GM19025 (cell line): ENCODE measurements at regions not wholly inside any gene's neighbourhood (a gene's known extent, or its start where the extent isn't known, plus 50 kb on each side); places are given as distances from the start of the nearest gene placed in this dataset.

Experiments used
- ATAC-seq: cut with Tn5 transposase; IDR thresholded peaks from one replicate; pipeline ENCODE4 v1.9.1; 2021; ENCODE audit warnings: mild to moderate bottlenecking, low read depth, moderate library complexity; ENCODE audit not compliant: unreplicated experiment

- no peak for ATAC-seq
Observed at GRCh38 chr7:35508623-35509400, 186.1 kb downstream of the HERPUD2 start.

- no peak for ATAC-seq
Observed at GRCh38 chr7:35505066-35505465, 189.9 kb downstream of the HERPUD2 start.

GRCh38 chr7:35504365-35504764 is 190.6 kb downstream of the HERPUD2 start:
- ATAC-seq, result no peak

- ATAC-seq, result no peak
Observed at GRCh38 chr7:35501681-35502080, 193.3 kb downstream of the HERPUD2 start.

- no peak for ATAC-seq
Observed at GRCh38 chr7:35499226-35499625, 195.7 kb downstream of the HERPUD2 start.

DNA sequence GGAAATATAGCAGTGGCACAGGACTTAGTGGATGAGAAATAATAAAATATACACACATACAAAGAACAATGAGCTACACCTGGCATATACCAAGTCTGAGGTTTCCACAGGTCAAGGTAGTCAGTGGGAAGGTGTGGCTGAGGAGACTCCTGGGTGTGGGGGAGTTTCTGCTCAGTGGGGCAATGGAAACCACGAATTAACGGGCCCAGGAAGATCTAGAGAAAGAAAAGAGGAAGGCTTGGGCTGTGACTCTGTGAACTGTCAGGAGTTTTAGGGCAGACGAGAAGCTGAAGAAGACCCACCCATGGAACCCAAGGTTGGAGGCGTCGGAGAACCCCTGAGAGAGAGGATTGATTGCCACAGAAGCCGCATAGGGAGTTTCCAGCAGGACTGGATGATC is 196.5 kb downstream of the HERPUD2 start:
- no peak for ATAC-seq

- ATAC-seq, result no peak
Observed at GRCh38 chr7:35495844-35496243, 199.1 kb downstream of the HERPUD2 start.

GRCh38 chr7:35495377-35495776 is 199.6 kb downstream of the HERPUD2 start:
- no peak for ATAC-seq

- ATAC-seq, result no peak
Observed at GRCh38 chr7:35494407-35494806, 200.5 kb downstream of the HERPUD2 start.

DNA sequence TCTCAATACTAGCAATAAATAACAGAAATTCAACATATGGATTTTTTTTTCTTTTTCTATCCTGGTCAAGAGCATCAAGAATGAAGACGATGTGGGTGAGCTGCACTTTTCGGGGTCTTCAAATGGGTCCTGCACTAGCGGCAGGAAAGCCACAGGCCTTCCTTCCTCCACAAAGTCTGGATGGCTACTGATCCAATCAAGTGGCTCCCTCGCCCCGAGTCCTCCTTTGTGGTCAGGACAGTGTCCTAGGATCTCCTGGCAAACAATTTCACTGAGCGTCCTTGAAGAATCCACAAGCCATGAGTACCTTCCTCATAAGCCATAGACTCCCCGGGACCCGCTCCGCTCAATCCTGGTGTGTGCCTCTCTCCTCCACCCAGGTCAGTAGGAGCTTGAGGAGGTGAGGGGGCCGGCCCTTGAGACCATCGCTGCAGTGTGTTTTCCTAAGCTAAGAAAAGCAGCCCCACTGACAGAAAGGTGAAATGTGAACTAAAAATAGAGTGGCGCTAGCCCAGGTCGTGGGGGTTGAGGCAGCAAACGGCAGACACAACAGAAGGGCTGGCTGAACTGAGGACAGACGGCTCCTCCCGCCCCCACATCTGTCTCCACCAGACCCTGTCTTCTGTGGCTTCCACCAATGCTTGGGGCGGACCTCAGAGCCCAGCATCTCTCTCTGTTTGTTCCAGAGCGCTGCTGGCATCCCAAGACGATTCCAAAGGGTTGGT is 202.3 kb downstream of the HERPUD2 start:
- ATAC-seq, result no peak

GRCh38 chr7:35491233-35491632 is 203.7 kb downstream of the HERPUD2 start:
- no peak for ATAC-seq

DNA sequence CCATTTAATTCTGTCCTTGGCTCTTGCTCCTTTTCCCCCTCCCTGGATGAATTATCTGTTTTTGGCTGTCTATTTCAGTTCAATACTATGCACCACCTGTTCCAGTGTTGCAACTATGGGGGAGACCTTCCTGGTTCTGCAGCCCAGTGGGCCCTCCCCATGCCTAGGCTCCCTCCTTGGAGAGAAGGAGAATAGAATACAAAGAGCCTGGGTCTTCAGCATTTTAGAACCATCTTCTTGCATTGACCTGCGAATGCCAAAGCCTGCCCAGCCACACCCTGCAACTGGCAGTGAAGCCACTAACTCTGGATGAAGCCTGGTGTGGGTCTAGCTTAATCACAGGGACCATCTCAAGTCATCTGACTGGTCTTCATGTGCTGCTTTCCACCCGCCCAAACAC is 207.1 kb downstream of the HERPUD2 start:
- ATAC-seq, result no peak

- no peak for ATAC-seq
Observed at GRCh38 chr7:35487402-35487801, 207.5 kb downstream of the HERPUD2 start.

DNA sequence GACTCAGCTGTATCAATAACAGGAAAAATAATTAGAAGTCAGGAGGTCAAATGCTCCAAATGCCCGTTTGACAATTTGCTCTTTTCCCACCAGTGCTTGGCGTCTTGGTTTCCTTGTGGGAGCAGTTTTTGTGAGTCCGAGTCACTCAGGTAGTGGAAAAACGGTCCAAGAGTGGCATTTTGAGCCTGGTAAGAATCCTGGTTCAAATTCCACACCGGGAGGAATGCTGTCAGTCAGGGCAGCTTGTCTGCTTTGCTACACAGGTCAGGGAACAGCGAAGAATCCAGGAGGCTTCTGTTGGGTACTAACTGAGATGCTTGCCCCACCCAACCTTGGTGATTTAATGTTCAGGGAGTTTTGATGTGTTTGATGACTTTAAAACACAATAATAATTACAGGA is 209.5 kb downstream of the HERPUD2 start:
- no peak for ATAC-seq

DNA sequence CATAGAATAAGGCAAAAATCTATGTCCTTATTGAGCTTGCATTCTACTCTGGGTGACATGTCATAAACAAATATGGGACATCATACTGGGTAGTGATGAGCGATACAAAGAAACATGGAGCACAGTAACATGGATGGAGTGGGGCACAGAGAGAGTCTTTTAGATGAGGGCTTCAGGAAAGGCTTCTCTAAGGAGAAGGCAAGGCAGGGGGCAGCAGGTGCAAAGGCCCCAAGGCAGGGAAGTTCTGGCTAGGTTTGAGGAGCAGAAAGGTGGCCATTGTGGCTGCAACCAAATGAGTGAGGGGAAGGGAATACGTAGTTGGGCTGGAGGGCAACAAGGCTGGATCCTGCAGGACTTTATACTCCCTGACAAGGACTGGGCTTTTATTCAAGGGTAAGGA is 211.4 kb downstream of the HERPUD2 start:
- ATAC-seq, result no peak

DNA sequence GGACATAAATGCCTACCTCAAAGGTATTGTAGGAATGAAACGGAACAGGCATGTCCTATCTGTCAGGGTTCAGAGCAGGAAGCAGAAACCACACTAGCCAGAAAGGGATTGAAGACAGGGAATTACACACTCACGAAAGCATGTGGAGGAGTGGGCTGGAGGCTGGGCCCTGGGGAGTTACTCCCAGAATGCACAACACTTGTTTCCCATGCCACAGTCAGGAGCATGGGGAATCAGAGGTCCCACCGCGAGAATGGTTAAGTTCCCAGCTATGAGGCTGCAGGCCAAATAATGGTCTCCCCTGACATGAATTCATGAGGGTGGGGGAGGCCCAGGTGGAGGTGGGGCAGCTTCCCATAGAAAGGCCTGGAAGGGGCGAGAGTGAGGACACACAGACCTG is 212.7 kb downstream of the HERPUD2 start:
- ATAC-seq, result no peak

DNA sequence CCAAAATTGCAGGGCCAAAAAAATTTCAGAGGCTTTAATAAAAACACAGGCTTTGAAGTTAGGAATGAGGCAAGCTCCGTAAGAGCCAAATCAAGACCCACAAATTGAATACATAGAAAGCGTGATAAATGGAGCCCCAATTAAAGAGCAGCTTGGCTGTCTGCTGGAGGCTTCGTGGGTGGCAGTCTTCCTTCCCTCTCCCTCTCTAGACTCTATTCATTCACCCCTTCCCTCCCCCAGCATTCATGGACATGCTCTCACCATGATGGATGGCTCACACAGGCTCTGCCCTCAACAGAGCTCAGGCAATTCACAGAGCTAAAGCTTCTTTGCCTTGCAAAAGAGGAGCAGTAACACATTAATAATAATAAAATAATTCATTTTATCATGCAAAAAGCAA is 214.1 kb downstream of the HERPUD2 start:
- ATAC-seq, result no peak

DNA sequence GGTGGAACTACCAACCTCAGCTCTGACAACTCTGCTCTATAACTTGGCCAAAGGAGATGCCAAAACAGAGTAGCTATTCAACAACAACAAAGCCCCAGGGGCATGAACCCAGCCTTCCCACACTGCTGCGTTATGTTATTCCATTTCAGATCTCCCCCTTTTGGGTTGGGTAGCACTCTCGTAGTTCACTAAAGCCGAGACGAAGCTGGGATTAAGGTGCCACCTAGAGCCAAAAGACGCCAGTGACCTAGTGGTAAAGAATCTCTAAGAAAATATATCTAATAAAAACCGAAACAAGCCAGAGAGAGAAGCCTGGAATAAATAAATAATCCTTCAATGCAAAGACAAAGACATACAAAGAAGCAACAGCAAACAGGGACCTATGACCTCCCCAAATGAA is 217.3 kb downstream of the HERPUD2 start:
- no peak for ATAC-seq

DNA sequence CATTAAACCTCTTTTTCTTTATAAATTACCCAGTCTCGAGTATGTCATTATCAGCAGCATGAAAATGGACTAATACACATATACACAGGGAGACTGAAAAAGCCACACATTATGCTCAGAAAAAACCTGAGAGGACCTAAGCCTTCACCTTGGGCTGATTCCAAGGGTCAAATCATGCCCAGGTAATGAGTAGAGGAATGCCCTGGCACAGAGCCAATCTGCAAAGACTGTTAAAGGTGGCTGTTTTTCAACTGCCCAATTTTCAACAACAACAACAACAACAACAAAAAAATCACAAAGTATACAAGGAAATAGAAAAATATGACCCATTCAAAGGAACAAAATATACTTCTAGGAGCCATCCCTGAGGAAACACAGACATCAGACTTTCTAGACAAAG is 220.2 kb upstream of the TBX20 start:
- no peak for ATAC-seq

- ATAC-seq, result no peak
Observed at GRCh38 chr7:35468606-35469005, 214.7 kb upstream of the TBX20 start.

DNA sequence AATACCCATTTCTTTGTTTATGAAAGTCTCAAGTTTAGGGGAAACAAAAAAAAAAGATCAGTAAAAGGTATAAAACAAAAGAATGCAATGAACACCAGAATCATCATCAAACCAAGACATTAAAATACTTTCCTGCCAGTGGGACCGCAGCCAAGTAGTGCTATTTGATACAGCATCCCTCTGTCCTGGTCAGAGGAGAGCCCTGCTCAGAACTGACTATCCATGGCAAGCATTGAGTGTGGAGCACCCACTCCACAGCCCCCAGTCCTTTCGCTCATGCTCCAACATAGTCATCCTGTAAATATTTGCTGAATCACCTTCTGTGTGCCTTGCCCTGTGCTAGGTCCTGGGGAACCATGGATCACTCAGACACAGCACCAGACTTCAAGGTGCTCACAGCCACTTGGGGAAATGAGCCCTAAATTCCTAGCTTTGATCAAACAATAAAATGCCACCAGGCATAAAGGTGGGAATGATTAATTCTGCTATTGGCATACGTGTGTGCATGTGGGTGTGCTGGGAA is 213.6 kb upstream of the TBX20 start:
- no peak for ATAC-seq

DNA sequence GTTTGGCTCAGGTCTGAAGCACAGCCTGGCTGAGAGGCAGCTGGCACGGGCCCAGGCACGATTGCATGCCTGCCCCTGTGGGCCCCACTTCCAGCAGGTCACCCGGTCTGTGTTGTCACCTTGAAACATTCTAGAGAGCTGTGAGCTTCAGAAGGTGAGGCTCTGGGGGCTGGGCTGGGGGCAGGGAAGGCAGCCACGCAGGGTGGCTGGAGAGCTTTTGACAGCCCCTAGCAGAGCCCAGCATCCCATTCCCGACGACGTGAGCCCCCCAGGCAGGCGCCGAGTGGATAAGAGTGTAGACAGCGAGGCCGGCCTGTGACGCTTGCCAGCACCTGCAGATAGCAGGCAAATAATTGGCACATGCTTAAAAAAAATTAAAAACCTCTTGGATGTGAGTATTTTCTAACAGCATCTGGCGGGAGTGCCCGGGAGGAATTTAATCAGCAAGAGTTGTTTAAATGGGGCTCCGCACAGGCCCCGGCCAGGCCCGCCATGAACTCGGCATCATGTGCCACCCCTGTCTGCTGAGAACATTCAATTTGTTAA is 212.0 kb upstream of the TBX20 start:
- ATAC-seq, result no peak
